Stomach (tissue), 4 donors: ENCODE measurements at regions not wholly inside any gene's neighbourhood (a gene's known extent, or its start where the extent isn't known, plus 50 kb on each side); places are given as distances from the start of the nearest gene placed in this dataset.

ENCODE experiments used
- CTCF ChIP-seq, 7 experiments: fragments of 450-650 bp in 4 of 7; fragments of 200-600 bp in 3 of 7; sonication (generic) in 3 of 7; IDR thresholded peaks; one replicate each; pipeline ENCODE4 v1.5.1; 2016 to 2019; ENCODE audit warnings: antibody characterized with exemption in 7 of 7, control low read depth in 2 of 7, mild to moderate bottlenecking in 1 of 7
- POLR2A ChIP-seq, 4 donors: fragments of 450-650 bp; IDR thresholded peaks; one replicate each; pipeline ENCODE4 v1.6.1; 2016; ENCODE audit warnings: antibody characterized with exemption in 4 of 4, control low read depth in 2 of 4, mild to moderate bottlenecking in 1 of 4, moderate library complexity in 1 of 4
- POLR2AphosphoS5 ChIP-seq, 3 donors: sonication (generic); formaldehyde crosslinking; IDR thresholded peaks; one replicate each; pipeline ENCODE4 v1.6.1; 2016; ENCODE audit warnings: antibody characterized with exemption in 3 of 3

GRCh38 chr5:17157294-17157693, 60.1 kb upstream of the BASP1 start:
- TF ChIP-seq CTCF (IDR thresholded peaks at IDR 0.05) (no peak), POLR2A (IDR thresholded peaks at IDR 0.05) (no peak), POLR2AphosphoS5 (IDR thresholded peaks at IDR 0.05) (no peak)
